K562 (cell line): ENCODE measurements at regions not wholly inside any gene's neighbourhood (a gene's known extent, or its start where the extent isn't known, plus 50 kb on each side); places are given as distances from the start of the nearest gene placed in this dataset.

ENCODE experiments used
- MEF2A ChIP-seq: IDR thresholded peaks from 2 replicates; pipeline ENCODE4 v1.6.1; 2011; ENCODE audit warnings: low read depth, mild to moderate bottlenecking, low read length, moderate library complexity; ENCODE audit not compliant: control insufficient read depth
- MIER1 ChIP-seq: fragments of 450-650 bp; IDR thresholded peaks from 2 replicates; pipeline ENCODE4 v1.6.1; 2016; ENCODE audit warnings: antibody characterized with exemption, mild to moderate bottlenecking, low read depth
- MYNN ChIP-seq, 2 experiments: sonication (generic); formaldehyde crosslinking in 1 of 2; IDR thresholded peaks; 2 replicates each; pipeline versions ENCODE4 v1.5.0 to v1.6.1; 2016 to 2020; ENCODE audit warnings: antibody characterized with exemption in 1 of 2, missing genetic modification reagents in 1 of 2
- RB1 ChIP-seq: fragments of 450-650 bp; IDR thresholded peaks from 2 replicates; pipeline ENCODE4 v1.6.1; 2017; ENCODE audit warnings: low read depth, mild to moderate bottlenecking
- TAF9B ChIP-seq: fragments of 450-650 bp; IDR thresholded peaks from 2 replicates; pipeline ENCODE4 v1.6.1; 2018; ENCODE audit warnings: mild to moderate bottlenecking; ENCODE audit not compliant: partially characterized antibody
- TBL1XR1 ChIP-seq, 2 experiments: IDR thresholded peaks; 2 replicates each; pipeline ENCODE4 v1.6.1; 2012; ENCODE audit warnings: improper control_type of control experiment in 2 of 2, low read length in 2 of 2, mild to moderate bottlenecking in 1 of 2
- ZNF263 ChIP-seq: sonication (generic); formaldehyde crosslinking; IDR thresholded peaks from 2 replicates; pipeline ENCODE4 v1.8.0; 2022; ENCODE audit warnings: mild to moderate bottlenecking, missing genetic modification reagents, borderline replicate concordance
- ZNF280B ChIP-seq: fragments of 250-450 bp; sonication (Bioruptor Pico); IDR thresholded peaks from 2 replicates; pipeline ENCODE4 v1.5.1; 2021; ENCODE audit warnings: mild to moderate bottlenecking
- ZNF57 ChIP-seq: fragments of 450-650 bp; formaldehyde crosslinking; IDR thresholded peaks from 2 replicates; pipeline ENCODE4 v1.4.0; 2020; ENCODE audit warnings: mild to moderate bottlenecking, moderate library complexity
- TF ChIP-seq, protein P1 (sequence below): fragments of 250-450 bp; sonication (Bioruptor Pico); IDR thresholded peaks from 2 replicates; pipeline ENCODE4 v1.4.0; 2020; ENCODE audit warnings: mild to moderate bottlenecking

- TF ChIP-seq ZNF280B (CRISPR knock-in tag) (no peak), MYNN (IDR thresholded peaks at IDR 0.05) (no peak), MYNN (CRISPR knock-in tag; IDR thresholded peaks at IDR 0.05) (no peak), TAF9B (no peak), TBL1XR1 (IDR thresholded peaks at IDR 0.05; ENCODE audit: low read length in 2 of 2) (no peak), MIER1 (no peak), ZNF263 (CRISPR knock-in tag) (no peak), RB1 (no peak), MEF2A (no peak), ZNF57 (CRISPR knock-in tag) (no peak)
- TF ChIP-seq, protein P1, sequence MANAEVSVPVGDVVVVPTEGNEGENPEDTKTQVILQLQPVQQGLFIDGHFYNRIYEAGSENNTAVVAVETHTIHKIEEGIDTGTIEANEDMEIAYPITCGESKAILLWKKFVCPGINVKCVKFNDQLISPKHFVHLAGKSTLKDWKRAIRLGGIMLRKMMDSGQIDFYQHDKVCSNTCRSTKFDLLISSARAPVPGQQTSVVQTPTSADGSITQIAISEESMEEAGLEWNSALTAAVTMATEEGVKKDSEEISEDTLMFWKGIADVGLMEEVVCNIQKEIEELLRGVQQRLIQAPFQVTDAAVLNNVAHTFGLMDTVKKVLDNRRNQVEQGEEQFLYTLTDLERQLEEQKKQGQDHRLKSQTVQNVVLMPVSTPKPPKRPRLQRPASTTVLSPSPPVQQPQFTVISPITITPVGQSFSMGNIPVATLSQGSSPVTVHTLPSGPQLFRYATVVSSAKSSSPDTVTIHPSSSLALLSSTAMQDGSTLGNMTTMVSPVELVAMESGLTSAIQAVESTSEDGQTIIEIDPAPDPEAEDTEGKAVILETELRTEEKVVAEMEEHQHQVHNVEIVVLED (CRISPR knock-in tag) = no peak
These were observed 415.6 kb upstream of the FBXO33 start (continued) for GRCh38 chr14:39847852-39848251.
